Testis (tissue), 2 donors: ENCODE measurements at regions not wholly inside any gene's neighbourhood (a gene's known extent, or its start where the extent isn't known, plus 50 kb on each side); places are given as distances from the start of the nearest gene placed in this dataset.
"Not testable (repeated sequence)": the region's sequence is repeated elsewhere in the genome, so short reads cannot be mapped to it uniquely, and the experiment has no call there.

Experiments
- CTCF ChIP-seq, 3 experiments: fragments of 450-650 bp in 2 of 3; fragments of 200-600 bp in 1 of 3; sonication (generic) in 1 of 3; IDR thresholded peaks; one replicate each; pipeline ENCODE4 v1.5.1; 2016 to 2019; ENCODE audit warnings: antibody characterized with exemption in 3 of 3, mild to moderate bottlenecking in 2 of 3, moderate library complexity in 1 of 3
- POLR2A ChIP-seq: fragments of 450-650 bp; IDR thresholded peaks from one replicate; pipeline ENCODE4 v1.6.1; 2017; ENCODE audit warnings: antibody characterized with exemption, mild to moderate bottlenecking, moderate library complexity

GRCh38 chr19:21668072-21668773 lies 99.2 kb downstream of the ZNF100 start:
- not testable (repeated sequence) for TF ChIP-seq POLR2A; CTCF (IDR thresholded peaks at IDR 0.05)
